ENCODE measurements at regions not wholly inside any gene's neighbourhood (a gene's known extent, or its start where the extent isn't known, plus 50 kb on each side); places are given as distances from the start of the nearest gene placed in this dataset.

GRCh38 chr12:75951399-75952278 lies 79.9 kb downstream of the PHLDA1 start:
- TF ChIP-seq CTCF (IDR thresholded peaks at IDR 0.05) = no peak
- TF ChIP-seq POLR2AphosphoS5 (IDR thresholded peaks at IDR 0.05; ENCODE audit: insufficient read depth in 1 of 2, low read depth in 1 of 2) = no peak
- TF ChIP-seq POLR2A (IDR thresholded peaks at IDR 0.05) = no peak

Data from vagina (tissue), 2 donors.